Central memory CD8-positive, alpha-beta T cell (primary cell): ENCODE measurements at regions not wholly inside any gene's neighbourhood (a gene's known extent, or its start where the extent isn't known, plus 50 kb on each side); places are given as distances from the start of the nearest gene placed in this dataset.

Source experiments
- ATAC-seq: fragments of 150-1000 bp; cut with Tn5 transposase; replicated peaks from 2 replicates; pipeline ENCODE4 v1.10.0; 2022; ENCODE audit warnings: mild to moderate bottlenecking, moderate FRiP score, moderate number of reproducible peaks; ENCODE audit not compliant: poor library complexity, severe bottlenecking; ENCODE audit errors: extremely low read depth
- DNase-seq, 2 donors: peaks; one replicate each; pipeline ENCODE4 v3.0.0; 2021; ENCODE audit warnings: low spot score in 2 of 2
- H3K27ac Mint-ChIP-seq: one replicate; pipeline ENCODE4 v1.8.0; 2022; ENCODE audit warnings: low read depth, mild to moderate bottlenecking, moderate library complexity, mixed read lengths
- H3K27me3 Mint-ChIP-seq: one replicate; pipeline ENCODE4 v1.8.0; 2022; ENCODE audit warnings: mixed read lengths
- H3K36me3 Mint-ChIP-seq: one replicate; pipeline ENCODE4 v1.8.0; 2022; ENCODE audit warnings: mild to moderate bottlenecking, moderate library complexity, mixed read lengths; ENCODE audit not compliant: insufficient read depth
- H3K4me1 Mint-ChIP-seq: one replicate; pipeline ENCODE4 v1.8.0; 2022; ENCODE audit warnings: mixed read lengths
- H3K4me3 Mint-ChIP-seq: one replicate; pipeline ENCODE4 v1.8.0; 2022; ENCODE audit warnings: mild to moderate bottlenecking, moderate library complexity, mixed read lengths
- H3K9me3 Mint-ChIP-seq: one replicate; pipeline ENCODE4 v1.8.0; 2022; ENCODE audit warnings: mixed read lengths

DNA sequence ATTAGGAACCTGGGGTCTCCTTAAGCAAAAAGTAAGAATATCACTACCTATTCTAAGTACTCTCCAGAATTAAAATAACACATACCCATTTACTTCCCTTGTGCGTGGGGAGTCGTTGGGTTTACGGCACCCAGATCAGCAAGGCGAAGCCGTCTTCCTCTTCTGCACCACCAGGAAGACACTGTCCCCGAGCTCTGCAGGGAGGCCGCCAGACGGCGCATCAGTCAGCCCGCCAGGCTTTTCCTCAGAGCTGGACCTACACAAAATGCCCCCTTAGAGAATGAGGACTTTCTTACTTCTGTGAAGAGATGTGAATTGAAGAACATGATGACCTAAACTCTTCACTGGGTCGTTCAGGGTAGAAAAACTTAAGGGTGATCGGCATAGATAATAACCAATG, 526.5 kb downstream of the GALR1 start:
- H3K4me3 Mint-ChIP-seq: no peak overlapping the region
- H3K9me3 Mint-ChIP-seq: peaks cover 6% of the 10 kb centered on the region
- H3K4me1 Mint-ChIP-seq: no peaks in the 10 kb centered on the region
- no peak for DNase-seq
- no peaks in the 10 kb centered on the region for H3K36me3 Mint-ChIP-seq
- no peak overlapping the region for H3K27ac Mint-ChIP-seq
- no peak for ATAC-seq
- H3K27me3 Mint-ChIP-seq: peaks cover 12% of the 10 kb centered on the region

DNA sequence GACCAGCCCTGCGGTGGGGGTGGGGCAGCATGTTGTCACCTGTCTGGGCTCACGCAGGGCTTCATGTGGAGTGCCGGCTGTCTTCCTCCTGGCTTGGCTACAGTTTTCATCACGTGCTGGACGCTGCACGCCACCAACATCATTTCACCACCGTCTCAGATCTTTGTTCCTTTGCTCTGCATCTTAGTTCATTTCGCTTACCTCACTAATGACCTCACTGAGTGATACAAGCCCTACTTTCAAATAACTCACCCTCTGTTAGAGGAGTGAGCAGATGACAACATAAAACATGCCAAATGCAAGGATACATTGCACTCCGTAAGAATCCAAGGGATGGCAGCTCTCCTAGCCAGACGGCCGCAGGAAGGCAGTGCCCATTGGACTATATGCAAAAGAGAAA, 527.5 kb downstream of the GALR1 start:
- Mint-ChIP-seq H3K27me3 (peaks cover 7% of the 10 kb centered on the region), H3K36me3 (no peaks in the 10 kb centered on the region), H3K9me3 (peaks cover 3% of the 10 kb centered on the region), H3K4me3 (no peak overlapping the region), H3K27ac (no peak overlapping the region), H3K4me1 (no peaks in the 10 kb centered on the region)
- ATAC-seq: no peak
- no peak for DNase-seq

DNA sequence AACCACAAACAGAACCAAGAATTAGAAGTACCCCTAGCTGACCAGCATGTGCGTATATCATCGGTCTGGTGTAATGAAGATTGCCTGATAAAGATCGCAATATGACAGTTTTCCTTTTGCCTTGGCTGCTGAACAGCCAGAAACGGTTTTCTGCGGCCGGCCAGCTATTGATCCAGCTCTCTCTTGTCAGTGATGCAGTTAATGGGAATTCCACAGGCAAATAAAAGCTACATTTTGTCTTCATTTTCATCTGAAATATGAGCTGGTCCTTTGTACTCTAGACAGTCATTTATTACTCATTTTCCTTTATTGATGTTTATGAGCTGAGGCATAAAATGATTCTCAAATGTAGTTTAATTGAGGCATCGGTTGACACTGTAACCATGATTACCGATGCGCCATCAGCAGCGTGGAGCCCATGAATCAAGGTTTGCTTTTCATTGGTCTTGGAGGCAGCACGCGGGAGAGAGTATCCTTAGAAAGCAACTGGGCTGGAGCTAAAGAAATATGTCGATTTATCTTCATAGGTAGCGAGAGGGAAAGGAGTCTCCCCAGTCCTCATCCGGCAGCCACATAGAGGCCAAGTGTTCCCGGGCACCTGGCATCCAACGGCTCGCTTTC, 535.2 kb downstream of the GALR1 start:
- no peaks in the 10 kb centered on the region for H3K4me1 Mint-ChIP-seq
- no peak overlapping the region for H3K27ac Mint-ChIP-seq
- no peaks in the 10 kb centered on the region for H3K36me3 Mint-ChIP-seq
- H3K4me3 Mint-ChIP-seq: no peak overlapping the region
- H3K9me3 Mint-ChIP-seq: no peaks in the 10 kb centered on the region
- DNase-seq (no peak), ATAC-seq (no peak)
- peaks cover 15% of the 10 kb centered on the region for H3K27me3 Mint-ChIP-seq

DNA sequence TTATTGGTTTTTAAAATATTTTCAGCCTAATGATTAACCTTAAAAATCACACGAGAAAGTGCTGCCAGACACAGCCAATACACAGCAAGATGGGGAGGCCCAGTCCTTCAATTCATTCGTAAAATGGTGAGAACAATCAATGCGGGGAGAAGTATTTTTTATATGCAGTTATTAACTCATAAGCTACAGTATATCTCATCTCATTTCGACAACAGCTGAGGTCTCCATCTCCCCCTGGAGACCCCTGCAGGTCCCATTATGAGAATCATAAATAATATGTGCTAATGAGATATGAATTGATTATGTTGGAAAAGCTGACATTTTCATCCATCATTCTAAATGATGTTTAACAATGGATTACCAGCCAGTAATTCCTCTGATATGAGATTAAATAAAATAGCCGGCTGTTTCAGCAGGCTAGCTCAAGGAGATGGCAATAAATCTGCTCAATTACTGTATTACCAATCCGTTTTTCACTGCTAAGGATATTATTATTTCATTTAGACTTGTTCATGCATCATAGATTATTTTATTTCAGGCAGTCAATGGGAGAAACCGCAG, 535.8 kb downstream of the GALR1 start:
- H3K27ac Mint-ChIP-seq: no peak overlapping the region
- ATAC-seq (no peak), DNase-seq (no peak)
- H3K9me3 Mint-ChIP-seq: no peaks in the 10 kb centered on the region
- no peak overlapping the region for H3K4me3 Mint-ChIP-seq
- no peaks in the 10 kb centered on the region for H3K4me1 Mint-ChIP-seq
- H3K27me3 Mint-ChIP-seq: peaks cover 21% of the 10 kb centered on the region
- H3K36me3 Mint-ChIP-seq: no peaks in the 10 kb centered on the region

DNA sequence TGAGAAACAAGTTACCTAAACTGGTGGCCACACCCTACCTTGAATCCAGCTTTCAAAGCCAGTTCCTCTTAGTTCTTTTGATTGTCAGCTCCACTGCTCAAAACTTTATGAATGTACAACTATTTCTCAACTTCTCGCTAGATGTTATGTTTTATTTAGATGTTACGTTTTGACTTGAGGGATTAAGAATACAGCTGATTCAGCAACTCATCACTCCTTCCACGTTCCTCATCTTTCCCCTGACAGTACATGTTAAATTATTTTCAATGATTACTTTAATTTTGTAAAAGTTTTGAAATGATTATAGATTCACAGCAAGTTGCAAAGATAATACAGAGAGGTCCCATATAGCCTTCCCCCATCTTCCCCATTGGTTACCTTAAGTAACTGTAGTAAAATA, 553.4 kb downstream of the GALR1 start:
- Mint-ChIP-seq H3K36me3 (no peaks in the 10 kb centered on the region), H3K27ac (no peak overlapping the region), H3K4me1 (no peaks in the 10 kb centered on the region), H3K9me3 (no peaks in the 10 kb centered on the region), H3K27me3 (peaks cover 21% of the 10 kb centered on the region), H3K4me3 (no peak overlapping the region)
- ATAC-seq (no peak), DNase-seq (no peak)

DNA sequence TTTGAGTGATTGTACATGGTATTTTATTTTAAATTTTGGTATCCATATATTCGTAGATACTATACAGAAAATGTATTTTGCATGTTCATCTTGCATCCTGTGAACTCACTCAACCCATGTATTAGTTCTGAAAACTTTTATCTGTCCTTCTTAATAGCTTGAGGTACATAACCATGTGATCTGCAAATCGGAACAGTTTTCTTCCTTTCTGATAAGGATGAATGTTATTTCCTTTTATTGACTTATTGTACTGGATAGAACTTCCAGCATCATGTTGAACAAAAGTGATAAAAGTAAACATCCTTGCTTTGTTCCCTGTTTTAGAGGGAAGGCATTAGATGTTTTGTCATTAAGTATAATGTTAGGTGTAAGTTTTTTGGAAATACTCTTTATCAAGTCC, 554.7 kb downstream of the GALR1 start:
- no peak overlapping the region for H3K27ac Mint-ChIP-seq
- peaks cover 34% of the 10 kb centered on the region for H3K27me3 Mint-ChIP-seq

DNA sequence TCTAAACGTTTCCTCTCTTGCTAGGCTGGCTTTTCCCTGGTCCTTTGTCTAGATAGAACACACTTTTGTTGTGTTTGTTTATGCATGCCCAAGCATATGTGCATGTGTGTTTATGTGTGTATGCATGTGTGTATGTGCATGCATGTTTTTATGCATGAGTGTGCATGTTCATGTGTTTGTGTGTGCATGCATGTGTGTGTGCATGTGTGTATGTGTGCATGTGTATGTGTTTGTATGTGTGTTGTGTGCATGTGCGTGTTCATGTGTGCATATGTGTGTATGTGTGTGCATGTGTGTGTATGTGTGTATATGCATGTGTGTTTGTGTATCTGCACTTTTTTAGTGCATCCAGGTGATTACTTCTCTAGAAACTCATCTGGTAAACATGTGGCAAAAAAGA, 558.0 kb downstream of the GALR1 start:
- ATAC-seq (no peak), DNase-seq (no peak)
- H3K27me3 Mint-ChIP-seq: peaks cover 38% of the 10 kb centered on the region
- no peaks in the 10 kb centered on the region for H3K4me1 Mint-ChIP-seq
- no peaks in the 10 kb centered on the region for H3K9me3 Mint-ChIP-seq
- H3K27ac Mint-ChIP-seq: no peak overlapping the region
- no peaks in the 10 kb centered on the region for H3K36me3 Mint-ChIP-seq
- H3K4me3 Mint-ChIP-seq: no peak overlapping the region

More for the DNA sequence above, 554.7 kb downstream of the GALR1 start:
- no peak for DNase-seq
- Mint-ChIP-seq H3K9me3 (no peaks in the 10 kb centered on the region), H3K4me3 (no peak overlapping the region), H3K4me1 (no peaks in the 10 kb centered on the region), H3K36me3 (no peaks in the 10 kb centered on the region)
- no peak for ATAC-seq

DNA sequence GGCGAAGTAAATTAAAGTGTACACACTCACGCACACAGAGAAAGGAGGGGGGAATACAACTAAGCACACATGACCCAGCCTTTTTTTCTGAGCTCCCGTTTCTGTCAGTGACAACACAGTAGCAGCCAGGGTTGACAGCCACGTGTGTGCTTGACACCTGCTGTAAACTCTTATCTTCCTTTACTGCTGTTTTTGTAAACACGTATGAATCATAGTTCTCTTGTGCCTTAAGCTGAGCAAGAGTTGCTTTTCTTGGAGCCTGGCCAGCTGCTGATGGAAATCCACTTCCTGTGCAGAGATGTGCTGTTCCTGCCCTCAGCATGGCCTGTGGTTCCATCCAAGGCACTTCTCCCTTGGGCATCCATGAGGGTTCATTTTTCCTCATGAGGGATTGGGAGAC, 561.9 kb downstream of the GALR1 start:
- H3K4me3 Mint-ChIP-seq: no peak overlapping the region
- peaks cover 32% of the 10 kb centered on the region for H3K27me3 Mint-ChIP-seq
- DNase-seq (no peak), ATAC-seq (no peak)
- no peaks in the 10 kb centered on the region for H3K36me3 Mint-ChIP-seq
- no peaks in the 10 kb centered on the region for H3K9me3 Mint-ChIP-seq
- H3K4me1 Mint-ChIP-seq: no peaks in the 10 kb centered on the region
- H3K27ac Mint-ChIP-seq: no peak overlapping the region

DNA sequence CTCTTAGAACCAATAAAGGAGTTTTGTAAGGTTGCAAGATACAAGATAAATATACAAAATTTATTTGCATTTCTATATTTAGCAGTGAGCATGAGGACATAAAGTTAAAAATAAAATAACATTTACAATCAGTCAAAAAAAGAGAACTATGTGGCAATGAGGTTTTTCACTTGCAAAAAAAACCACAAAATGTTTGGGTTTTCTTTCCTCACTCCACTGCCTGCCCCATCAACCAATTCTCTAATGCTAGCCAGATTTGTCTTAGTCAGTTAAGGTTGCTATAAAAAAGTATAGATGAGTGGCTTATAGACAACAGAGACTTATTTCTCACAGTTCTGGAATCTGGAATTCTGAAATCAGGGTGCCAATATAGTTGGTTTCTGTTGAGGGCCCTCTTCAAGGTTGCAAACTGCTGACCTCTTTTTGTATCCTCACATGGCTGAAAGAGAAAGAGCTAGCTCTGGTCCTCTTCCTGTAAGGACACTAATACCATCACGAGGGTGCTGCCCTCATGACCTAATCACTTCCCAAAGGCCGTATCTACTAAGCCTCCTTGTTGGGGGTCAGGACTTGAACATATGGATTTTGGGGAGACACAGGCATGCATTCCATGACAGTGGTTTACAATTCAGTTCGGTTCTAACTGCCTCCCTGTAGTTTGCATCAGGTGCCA, 566.2 kb downstream of the GALR1 start:
- no peak overlapping the region for H3K27ac Mint-ChIP-seq
- H3K27me3 Mint-ChIP-seq: peaks cover 14% of the 10 kb centered on the region
- H3K36me3 Mint-ChIP-seq: no peaks in the 10 kb centered on the region
- DNase-seq: no peak
- ATAC-seq: no peak
- H3K4me3 Mint-ChIP-seq: no peak overlapping the region
- H3K4me1 Mint-ChIP-seq: no peaks in the 10 kb centered on the region
- peaks cover 6% of the 10 kb centered on the region for H3K9me3 Mint-ChIP-seq

DNA sequence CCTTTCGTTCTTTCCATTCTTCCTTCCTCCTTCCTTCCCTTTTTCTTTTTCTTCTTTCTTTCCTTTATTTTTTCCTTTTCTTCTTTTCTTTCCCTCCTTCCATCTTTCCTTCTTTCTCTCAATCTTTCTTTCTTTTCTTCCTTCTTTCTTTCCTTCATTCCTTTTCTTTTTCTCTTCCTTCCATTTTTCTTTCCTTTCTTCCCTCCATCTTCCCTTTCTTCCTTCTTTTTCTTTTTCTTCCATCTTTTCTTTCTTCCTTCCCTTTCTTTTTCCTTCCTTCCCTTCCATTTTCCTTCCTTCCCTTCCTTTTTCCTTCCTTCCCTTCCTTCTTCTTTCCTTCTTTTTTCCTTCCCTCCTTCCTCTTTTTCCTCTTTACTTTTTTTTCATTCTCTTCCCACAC, 568.7 kb downstream of the GALR1 start:
- H3K4me1 Mint-ChIP-seq: no peaks in the 10 kb centered on the region
- H3K9me3 Mint-ChIP-seq: peaks cover 6% of the 10 kb centered on the region
- no peaks in the 10 kb centered on the region for H3K36me3 Mint-ChIP-seq
- DNase-seq: no peak
- no peak for ATAC-seq
- H3K27ac Mint-ChIP-seq: no peak overlapping the region
- peaks cover 14% of the 10 kb centered on the region for H3K27me3 Mint-ChIP-seq
- no peak overlapping the region for H3K4me3 Mint-ChIP-seq

DNA sequence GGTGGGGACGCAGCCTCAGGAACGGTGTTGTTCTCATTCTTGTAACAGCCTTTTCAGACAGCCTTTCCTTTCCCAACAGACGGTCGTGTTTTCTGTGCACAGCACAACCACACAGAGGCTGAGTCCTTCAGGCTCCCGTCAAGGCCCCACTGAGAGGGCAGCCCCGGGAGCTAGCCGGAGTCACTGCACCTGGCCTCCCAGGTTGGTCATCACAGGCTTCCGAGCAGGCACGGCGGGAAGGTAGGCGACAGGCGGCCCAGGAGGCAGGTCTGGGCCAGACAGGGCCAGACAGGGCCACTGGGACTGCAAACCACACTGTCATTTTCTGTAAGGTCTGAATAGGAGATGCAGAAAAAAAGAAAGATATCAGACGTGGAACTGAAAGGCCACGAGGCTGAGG, 570.8 kb downstream of the GALR1 start:
- H3K4me1 Mint-ChIP-seq: no peaks in the 10 kb centered on the region

DNA sequence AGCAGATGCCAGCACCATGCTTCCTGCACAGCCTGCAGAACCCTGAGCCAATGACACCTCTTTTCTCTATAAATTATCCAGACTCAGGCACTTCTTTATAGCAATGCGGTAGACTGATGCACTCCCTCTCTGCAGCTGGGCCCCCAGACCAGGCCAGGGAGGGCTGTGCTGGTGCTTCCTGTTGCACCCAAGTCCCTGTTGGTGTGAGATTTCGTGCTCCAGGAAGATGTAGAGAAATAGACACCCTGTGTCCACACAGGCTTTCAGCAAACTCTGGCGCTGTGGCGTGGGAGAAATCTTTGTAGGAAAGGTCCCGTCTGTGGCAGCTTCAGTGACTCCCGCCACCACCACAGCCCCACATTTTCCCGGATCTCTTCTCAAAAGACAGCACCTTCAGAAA, 572.2 kb downstream of the GALR1 start:
- H3K27ac Mint-ChIP-seq: no peak overlapping the region
- peaks cover 6% of the 10 kb centered on the region for H3K9me3 Mint-ChIP-seq
- no peak for ATAC-seq
- no peaks in the 10 kb centered on the region for H3K4me1 Mint-ChIP-seq
- H3K27me3 Mint-ChIP-seq: peaks cover 14% of the 10 kb centered on the region
- no peak overlapping the region for H3K4me3 Mint-ChIP-seq
- H3K36me3 Mint-ChIP-seq: no peaks in the 10 kb centered on the region
- DNase-seq: no peak

More for the DNA sequence above, 570.8 kb downstream of the GALR1 start:
- no peak overlapping the region for H3K27ac Mint-ChIP-seq
- peaks cover 14% of the 10 kb centered on the region for H3K27me3 Mint-ChIP-seq
- no peak overlapping the region for H3K4me3 Mint-ChIP-seq
- peaks cover 6% of the 10 kb centered on the region for H3K9me3 Mint-ChIP-seq
- DNase-seq (no peak), ATAC-seq (no peak)
- no peaks in the 10 kb centered on the region for H3K36me3 Mint-ChIP-seq

DNA sequence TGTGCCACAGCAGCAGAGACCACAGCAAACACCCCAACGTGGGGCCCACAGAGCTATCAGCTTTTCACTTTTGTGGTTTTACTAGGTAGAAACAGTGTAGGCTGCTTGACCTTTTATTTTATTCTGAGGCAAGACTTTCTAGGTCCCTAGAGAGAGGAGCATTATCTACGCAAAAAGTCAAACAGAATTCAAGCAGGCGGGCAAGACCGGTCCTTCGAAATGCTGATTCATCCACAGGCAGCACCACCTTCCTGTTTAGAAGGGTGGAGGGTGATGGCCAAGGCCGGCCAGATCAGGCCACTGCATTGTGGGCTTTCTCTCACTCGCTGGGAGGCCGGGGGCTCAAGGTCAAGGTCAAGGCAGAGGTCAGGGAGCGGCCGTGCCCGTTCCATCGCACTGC, 573.0 kb downstream of the GALR1 start:
- Mint-ChIP-seq H3K9me3 (peaks cover 6% of the 10 kb centered on the region), H3K27ac (no peak overlapping the region), H3K36me3 (no peaks in the 10 kb centered on the region), H3K4me3 (no peak overlapping the region), H3K27me3 (peaks cover 14% of the 10 kb centered on the region), H3K4me1 (no peaks in the 10 kb centered on the region)
- ATAC-seq (no peak), DNase-seq (no peak)
